ENCODE measurements at regions not wholly inside any gene's neighbourhood (a gene's known extent, or its start where the extent isn't known, plus 50 kb on each side); places are given as distances from the start of the nearest gene placed in this dataset.

DNA sequence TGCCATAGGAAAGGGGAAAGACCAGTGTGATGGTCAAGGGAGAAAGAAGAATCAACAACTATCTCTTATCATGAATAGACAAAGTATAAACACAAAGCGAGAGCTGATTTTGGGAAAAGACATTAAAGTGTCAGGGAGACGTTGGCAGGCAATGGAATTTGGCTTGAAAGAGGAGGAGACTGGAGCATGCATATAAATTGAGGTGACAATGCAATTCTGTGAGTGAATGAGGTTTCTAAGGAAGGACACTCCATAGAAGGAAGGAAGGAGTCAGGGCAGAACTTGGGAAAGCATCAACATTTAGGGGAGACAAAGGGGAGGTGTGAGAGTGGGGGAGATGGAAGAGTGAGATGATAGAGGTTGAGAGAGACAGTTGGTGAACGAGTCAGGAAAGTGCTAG lies 543.0 kb upstream of the TBL1XR1 start:
- TF ChIP-seq, protein P1, sequence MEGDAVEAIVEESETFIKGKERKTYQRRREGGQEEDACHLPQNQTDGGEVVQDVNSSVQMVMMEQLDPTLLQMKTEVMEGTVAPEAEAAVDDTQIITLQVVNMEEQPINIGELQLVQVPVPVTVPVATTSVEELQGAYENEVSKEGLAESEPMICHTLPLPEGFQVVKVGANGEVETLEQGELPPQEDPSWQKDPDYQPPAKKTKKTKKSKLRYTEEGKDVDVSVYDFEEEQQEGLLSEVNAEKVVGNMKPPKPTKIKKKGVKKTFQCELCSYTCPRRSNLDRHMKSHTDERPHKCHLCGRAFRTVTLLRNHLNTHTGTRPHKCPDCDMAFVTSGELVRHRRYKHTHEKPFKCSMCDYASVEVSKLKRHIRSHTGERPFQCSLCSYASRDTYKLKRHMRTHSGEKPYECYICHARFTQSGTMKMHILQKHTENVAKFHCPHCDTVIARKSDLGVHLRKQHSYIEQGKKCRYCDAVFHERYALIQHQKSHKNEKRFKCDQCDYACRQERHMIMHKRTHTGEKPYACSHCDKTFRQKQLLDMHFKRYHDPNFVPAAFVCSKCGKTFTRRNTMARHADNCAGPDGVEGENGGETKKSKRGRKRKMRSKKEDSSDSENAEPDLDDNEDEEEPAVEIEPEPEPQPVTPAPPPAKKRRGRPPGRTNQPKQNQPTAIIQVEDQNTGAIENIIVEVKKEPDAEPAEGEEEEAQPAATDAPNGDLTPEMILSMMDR (conservative IDR thresholded peaks at IDR 0.05 in 1 of 2, IDR thresholded peaks at IDR 0.05 in 1 of 2; ENCODE audit: extremely low read depth in 1 of 2, insufficient read depth in 1 of 2, low read depth in 1 of 2, low read length in 2 of 2): no peak
- no peak for TF ChIP-seq EZH2 (IDR thresholded peaks at IDR 0.05; ENCODE audit: borderline replicate concordance, low read length)

Measured in mammary epithelial cell (primary cell).